PC-3 (cell line): ENCODE measurements at regions not wholly inside any gene's neighbourhood (a gene's known extent, or its start where the extent isn't known, plus 50 kb on each side); places are given as distances from the start of the nearest gene placed in this dataset.

ENCODE experiments used
- ATAC-seq: fragments of 200-7000 bp; cut with Tn5 transposase; 2 replicates; pipeline ENCODE4 v1.9.1; 2020; ENCODE audit warnings: mild to moderate bottlenecking, moderate library complexity
- BruUV-seq: library from RNA; stranded (reverse); fragments of 400-500 nt; replicated peaks from 2 replicates; lab custom pipeline; 2021; lab: Mats Ljungman, UMichigan
- CTCF ChIA-PET: fragments of 300-600 bp; sonication (Branson Sonifier 250); formaldehyde crosslinking; loops from one replicate; lab custom pipeline; 2022; ENCODE audit warnings: antibody characterized with exemption; lab: Charles Lee
- POLR2A ChIA-PET: fragments of 300-600 bp; sonication (Branson Sonifier 250); formaldehyde crosslinking; loops from one replicate; lab custom pipeline; 2022; ENCODE audit warnings: antibody characterized with exemption; ENCODE audit not compliant: unreplicated experiment; lab: Charles Lee
- DNase-seq: peaks from one replicate; pipeline ENCODE4 v3.0.0-alpha.2; 2015
- H2AFZ ChIP-seq: fragments of 300-600 bp; sonication (generic); 2 replicates; pipeline ENCODE4 v1.6.0; 2016; ENCODE audit warnings: antibody characterized with exemption, low read length
- H3F3A ChIP-seq: fragments of 300-600 bp; sonication (generic); one replicate; pipeline ENCODE4 v1.6.0; 2017; ENCODE audit warnings: antibody characterized with exemption, low read length, control low read depth, mild to moderate bottlenecking; ENCODE audit not compliant: unreplicated experiment
- H3K27ac ChIP-seq: fragments of 300-600 bp; sonication (generic); 2 replicates; pipeline ENCODE4 v1.5.1; 2016; ENCODE audit warnings: mild to moderate bottlenecking, low read length
- H3K27me3 ChIP-seq: fragments of 300-600 bp; sonication (generic); 2 replicates; pipeline ENCODE4 v1.6.1; 2016; ENCODE audit warnings: low read length, mixed read lengths
- H3K36me3 ChIP-seq: fragments of 300-600 bp; sonication (generic); 2 replicates; pipeline ENCODE4 v1.6.1; 2016; ENCODE audit warnings: low read depth, mixed run types, low read length, mixed read lengths
- H3K4me1 ChIP-seq: fragments of 300-600 bp; sonication (generic); 2 replicates; pipeline ENCODE4 v1.5.1; 2016; ENCODE audit warnings: low read length; ENCODE audit not compliant: insufficient read depth
- H3K4me2 ChIP-seq: fragments of 300-600 bp; sonication (generic); 2 replicates; pipeline ENCODE4 v1.6.0; 2016; ENCODE audit warnings: low read length
- H3K4me3 ChIP-seq: fragments of 300-600 bp; sonication (generic); 2 replicates; pipeline ENCODE4 v1.5.1; 2016; ENCODE audit warnings: mild to moderate bottlenecking, low read length, mixed read lengths
- H3K79me2 ChIP-seq: fragments of 300-600 bp; sonication (generic); 2 replicates; pipeline ENCODE4 v1.6.1; 2017; ENCODE audit warnings: low read length, mixed read lengths
- H3K9ac ChIP-seq: fragments of 300-600 bp; sonication (generic); 2 replicates; pipeline ENCODE4 v1.6.0; 2016; ENCODE audit warnings: mild to moderate bottlenecking, low read length
- H3K9me2 ChIP-seq: fragments of 300-600 bp; sonication (generic); replicated peaks from 2 replicates; pipeline ENCODE4 v1.6.1; 2016; ENCODE audit warnings: mixed run types, low read length, mixed read lengths
- H3K9me3 ChIP-seq: fragments of 300-600 bp; sonication (generic); 2 replicates; pipeline ENCODE4 v1.6.1; 2016; ENCODE audit warnings: low read length, mixed read lengths
- H4K20me1 ChIP-seq: fragments of 300-600 bp; sonication (generic); 2 replicates; pipeline ENCODE4 v1.6.1; 2016; ENCODE audit warnings: low read length, mixed read lengths
- CTCF ChIP-seq: fragments of 300-600 bp; sonication (generic); conservative IDR thresholded peaks from 2 replicates; pipeline ENCODE4 v1.5.1; 2017; ENCODE audit warnings: antibody characterized with exemption, low read depth, mild to moderate bottlenecking, low read length
- EZH2 ChIP-seq: fragments of 300-600 bp; sonication (generic); IDR thresholded peaks from one replicate; pipeline ENCODE4 v1.6.1; 2017; ENCODE audit warnings: antibody characterized with exemption, mild to moderate bottlenecking, low read length; ENCODE audit not compliant: unreplicated experiment
- EZH2phosphoT487 ChIP-seq: fragments of 300-600 bp; sonication (generic); IDR thresholded peaks from 2 replicates; pipeline ENCODE4 v1.6.1; 2018; ENCODE audit warnings: mild to moderate bottlenecking, antibody characterized with exemption, low read length, borderline replicate concordance
- intact Hi-C: fragments of 100-400 bp; cut with micrococcal nuclease; formaldehyde crosslinking; loops from 2 replicates; pipeline ENCODE4 v1.9.0; 2023

GRCh38 chr10:10699427-10699826 lies 318.2 kb upstream of the CELF2 start:
- CTCF ChIA-PET = no interaction called here
- BruUV-seq = no TSS peak
- POLR2A ChIA-PET = no interaction called here

GRCh38 chr10:10701084-10701611 lies 316.5 kb upstream of the CELF2 start:
- Histone ChIP-seq H3K4me3 (no peak overlapping the region), H3K79me2 (no peaks in the 10 kb centered on the region), H3K27me3 (no peaks in the 10 kb centered on the region), H3K36me3 (no peaks in the 10 kb centered on the region), H3K9ac (no peak overlapping the region), H3K4me1 (no peaks in the 10 kb centered on the region), H3K9me2 (no peaks in the 10 kb centered on the region), H3K9me3 (no peaks in the 10 kb centered on the region), H4K20me1 (no peaks in the 10 kb centered on the region), H3F3A (no peaks in the 10 kb centered on the region), H3K27ac (no peak overlapping the region), H2AFZ (no peak overlapping the region), H3K4me2 (no peak overlapping the region)
- DNase-seq (no peak), ATAC-seq (no peak)
- no TSS peak for BruUV-seq
- intact Hi-C loops = no loop called here
- ChIA-PET POLR2A (no interaction called here), CTCF (no interaction called here)
- TF ChIP-seq EZH2phosphoT487 (no peak), EZH2 (no peak), CTCF (no peak)

More at GRCh38 chr10:10699427-10699826, 318.2 kb upstream of the CELF2 start:
- H3K27me3 ChIP-seq = no peaks in the 10 kb centered on the region
- ATAC-seq (no peak), DNase-seq (no peak)
- H3K79me2 ChIP-seq = no peaks in the 10 kb centered on the region
- TF ChIP-seq CTCF = no peak
- no peak for TF ChIP-seq EZH2phosphoT487
- TF ChIP-seq EZH2 = no peak
- no peaks in the 10 kb centered on the region for H3K4me1 ChIP-seq
- H3K36me3 ChIP-seq = no peaks in the 10 kb centered on the region
- no peak overlapping the region for H3K4me3 ChIP-seq
- no peaks in the 10 kb centered on the region for H3K9me3 ChIP-seq
- no peak overlapping the region for H3K27ac ChIP-seq
- intact Hi-C loops = no loop called here
- H4K20me1 ChIP-seq = no peaks in the 10 kb centered on the region
- H3K9ac ChIP-seq = no peak overlapping the region
- H2AFZ ChIP-seq = no peak overlapping the region
- no peaks in the 10 kb centered on the region for H3F3A ChIP-seq
- no peak overlapping the region for H3K4me2 ChIP-seq
- no peaks in the 10 kb centered on the region for H3K9me2 ChIP-seq

- no peak overlapping the region for H3K4me3 ChIP-seq
- H4K20me1 ChIP-seq = no peaks in the 10 kb centered on the region
- no peaks in the 10 kb centered on the region for H3K27me3 ChIP-seq
- H3K36me3 ChIP-seq = no peaks in the 10 kb centered on the region
- H3K4me2 ChIP-seq = no peak overlapping the region
- no peak overlapping the region for H2AFZ ChIP-seq
- no peaks in the 10 kb centered on the region for H3F3A ChIP-seq
- no peaks in the 10 kb centered on the region for H3K9me3 ChIP-seq
- H3K79me2 ChIP-seq = no peaks in the 10 kb centered on the region
- H3K9me2 ChIP-seq = no peaks in the 10 kb centered on the region
- H3K9ac ChIP-seq = no peak overlapping the region
- ChIA-PET POLR2A (no interaction called here), CTCF (no interaction called here)
- ATAC-seq (no peak), DNase-seq (no peak)
- no TSS peak for BruUV-seq
- no peak overlapping the region for H3K27ac ChIP-seq
- intact Hi-C loops = no loop called here
- TF ChIP-seq EZH2phosphoT487 (no peak), EZH2 (no peak), CTCF (no peak)
- no peaks in the 10 kb centered on the region for H3K4me1 ChIP-seq
Measured at GRCh38 chr10:10702211-10702610, 315.5 kb upstream of the CELF2 start.
